T-cell (primary cell): ENCODE measurements at regions not wholly inside any gene's neighbourhood (a gene's known extent, or its start where the extent isn't known, plus 50 kb on each side); places are given as distances from the start of the nearest gene placed in this dataset.
A peak's percentile ranks its signal among the peaks of the same experiment; 100 is the strongest.
"Not testable (repeated sequence)": the region's sequence is repeated elsewhere in the genome, so short reads cannot be mapped to it uniquely, and the experiment has no call there.

Source experiments
- ATAC-seq, 4 experiments: fragments of 200-7000 bp in 3 of 4; fragments of 150-1000 bp in 1 of 4; cut with Tn5 transposase; replicated peaks in 1 of 4; 1 replicate in 3 of 4; 2 replicates in 1 of 4; pipeline ENCODE4 v1.10.0; 2021; ENCODE audit warnings: moderate library complexity in 3 of 4, mild to moderate bottlenecking in 2 of 4, moderate number of reproducible peaks in 1 of 4
- CTCF ChIA-PET, 2 donors: fragments of 300-600 bp; sonication (Branson Sonifier 250); formaldehyde crosslinking; loops; one replicate each; lab custom pipeline; 2022; ENCODE audit warnings: antibody characterized with exemption in 2 of 2; lab: Charles Lee
- POLR2A ChIA-PET, 2 donors: fragments of 300-600 bp; sonication (Branson Sonifier 250); formaldehyde crosslinking; loops; one replicate each; lab custom pipeline; 2022; ENCODE audit warnings: antibody characterized with exemption in 2 of 2; lab: Charles Lee
- DNase-seq, 35 experiments: peaks; one replicate each; pipeline versions ENCODE4 v3.0.0 to v3.0.0-alpha.2; 2013 to 2023
- H3K27ac ChIP-seq: one replicate; pipeline ENCODE4 v1.5.1; 2013; ENCODE audit warnings: low read length
- H3K27me3 ChIP-seq, 2 experiments: replicated peaks in 1 of 2; 1 replicate in 1 of 2; 2 replicates in 1 of 2; pipeline versions ENCODE4 v1.6.1 to v1.7.0; 2013; ENCODE audit warnings: low read length in 1 of 2, mixed read lengths in 1 of 2; ENCODE audit not compliant: control insufficient read depth in 2 of 2, insufficient read depth in 2 of 2; ENCODE audit errors: extremely low read depth in 1 of 2
- H3K36me3 ChIP-seq, 2 donors: 1 replicate in 1 of 2; 2 replicates in 1 of 2; pipeline versions ENCODE4 v1.6.1 to v1.7.0; 2013; ENCODE audit warnings: low read length in 1 of 2; ENCODE audit not compliant: control insufficient read depth in 2 of 2, insufficient read depth in 1 of 2; ENCODE audit errors: extremely low read depth in 1 of 2
- H3K4me1 ChIP-seq, 2 experiments: 1 replicate in 1 of 2; 2 replicates in 1 of 2; pipeline versions ENCODE4 v1.6.1 to v1.7.0; 2013; ENCODE audit warnings: low read length in 2 of 2, mixed read lengths in 1 of 2; ENCODE audit not compliant: insufficient read depth in 2 of 2, control insufficient read depth in 1 of 2; ENCODE audit errors: extremely low read depth in 1 of 2
- H3K4me3 ChIP-seq, 2 donors: 1 replicate in 1 of 2; 2 replicates in 1 of 2; pipeline versions ENCODE4 v1.5.1 to v1.7.0; 2013; ENCODE audit warnings: mild to moderate bottlenecking in 2 of 2, low read length in 1 of 2, moderate library complexity in 1 of 2; ENCODE audit not compliant: control insufficient read depth in 1 of 2; ENCODE audit errors: extremely low read depth in 1 of 2
- H3K9me3 ChIP-seq: 2 replicates; pipeline ENCODE4 v1.7.0; 2013
- H3K27ac Mint-ChIP-seq, 2 donors: one replicate each; pipeline ENCODE4 v1.8.0; 2020 to 2021; ENCODE audit warnings: mild to moderate bottlenecking in 2 of 2, mixed read lengths in 2 of 2
- H3K27me3 Mint-ChIP-seq, 2 donors: one replicate each; pipeline ENCODE4 v1.8.0; 2021 to 2022; ENCODE audit warnings: mixed read lengths in 2 of 2
- H3K36me3 Mint-ChIP-seq: one replicate; pipeline ENCODE4 v1.8.0; 2021; ENCODE audit warnings: mixed read lengths
- H3K4me1 Mint-ChIP-seq, 3 donors: one replicate each; pipeline ENCODE4 v1.8.0; 2020 to 2022; ENCODE audit warnings: mixed read lengths in 3 of 3, mild to moderate bottlenecking in 1 of 3
- H3K4me3 Mint-ChIP-seq, 3 donors: one replicate each; pipeline ENCODE4 v1.8.0; 2020 to 2022; ENCODE audit warnings: mild to moderate bottlenecking in 3 of 3, mixed read lengths in 3 of 3, moderate library complexity in 3 of 3
- H3K9me3 Mint-ChIP-seq, 3 donors: one replicate each; pipeline ENCODE4 v1.8.0; 2020 to 2022; ENCODE audit warnings: mixed read lengths in 3 of 3
- WGBS: methylation state at CpG from one replicate; pipeline ENCODE4 v1.1.5; 2013; ENCODE audit warnings: missing lambda C conversion rate; ENCODE audit not compliant: insufficient coverage; 5-methylcytosine and 5-hydroxymethylcytosine counted together

DNA sequence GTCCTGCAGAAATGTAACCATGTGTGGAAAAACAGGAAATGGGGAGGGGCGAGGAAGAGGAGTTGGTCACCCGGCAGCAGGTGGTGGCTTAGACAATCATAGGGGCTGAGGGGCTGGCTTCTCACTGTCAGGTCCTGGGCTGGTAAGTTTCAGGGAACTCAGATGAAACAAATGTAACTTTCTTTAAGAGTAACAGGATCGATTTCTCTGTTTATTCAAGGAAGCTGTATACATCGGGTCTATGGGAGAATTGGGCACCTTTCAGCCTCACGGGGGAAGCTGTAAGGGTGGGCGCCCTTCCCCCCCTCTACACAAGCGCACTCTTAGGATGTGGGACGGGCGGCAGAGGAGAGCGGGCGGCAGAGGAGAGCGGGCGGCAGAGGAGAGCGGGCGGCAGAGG lies 104.3 kb upstream of the SIMC1 start:
- H3K27ac Mint-ChIP-seq: peak overlapping the region; percentile 33 to 70

DNA sequence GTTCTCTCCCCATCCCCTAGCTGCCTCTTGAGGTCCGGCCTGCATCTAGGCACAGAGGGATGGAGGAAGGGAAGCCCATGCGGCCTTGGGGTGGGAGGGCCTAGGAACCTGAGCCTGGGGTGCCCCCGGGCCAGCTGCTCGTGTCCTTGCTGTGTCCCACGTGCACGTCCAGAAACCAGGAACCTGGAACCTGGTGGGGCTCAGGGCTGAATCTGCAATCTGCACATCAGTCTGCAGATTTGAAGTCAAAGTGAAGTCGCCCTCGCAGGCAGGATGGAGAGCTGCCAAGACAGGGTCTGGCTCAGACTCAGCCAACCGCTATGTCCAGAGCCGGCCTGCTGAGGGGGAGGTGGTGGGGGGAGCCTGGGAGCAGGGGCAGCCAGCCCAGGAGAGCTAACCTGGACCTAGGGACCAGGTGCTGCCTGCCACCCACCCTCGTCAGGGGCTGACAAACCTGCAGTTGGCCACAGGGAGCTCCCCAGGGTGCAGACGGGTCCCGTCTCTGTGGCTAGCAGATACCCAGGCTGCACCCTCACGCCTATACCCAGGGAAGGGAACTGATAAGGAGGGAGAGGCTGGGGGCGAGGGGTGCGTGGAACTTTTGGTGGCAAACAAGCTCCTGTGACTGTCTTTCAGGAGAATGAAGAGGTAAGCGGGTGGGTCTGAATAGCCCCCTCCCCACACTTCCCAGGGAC lies 103.5 kb upstream of the SIMC1 start:
- 58% methylated on average over 7 of the region's 17 CpGs for WGBS
- H3K27me3 ChIP-seq: peaks cover 0 to 33% of the 10 kb centered on the region in 2 experiments
- POLR2A ChIA-PET: no interaction called here
- Mint-ChIP-seq H3K9me3 (no peaks in the 10 kb centered on the region), H3K27ac (no peak overlapping the region), H3K4me1 (peaks cover 17 to 27% (median 20%) of the 10 kb centered on the region in 3 donors), H3K4me3 (peak overlapping the region; percentile 77 to 84 (median 80)), H3K27me3 (peaks cover 23 to 24% of the 10 kb centered on the region in 2 donors), H3K36me3 (no peaks in the 10 kb centered on the region)
- peaks cover 0 to 18% of the 10 kb centered on the region in 2 experiments for H3K4me1 ChIP-seq
- H3K36me3 ChIP-seq: no peaks in the 10 kb centered on the region
- H3K4me3 ChIP-seq: no peak overlapping the region
- CTCF ChIA-PET: no interaction called here
- DNase-seq (no peak), ATAC-seq (no peak)
- H3K27ac ChIP-seq: no peak overlapping the region
- no peaks in the 10 kb centered on the region for H3K9me3 ChIP-seq

More for the DNA sequence above, 104.3 kb upstream of the SIMC1 start:
- Mint-ChIP-seq H3K9me3 (no peaks in the 10 kb centered on the region), H3K36me3 (no peaks in the 10 kb centered on the region), H3K4me3 (peak overlapping the region; percentile 77 to 84 (median 80)), H3K27me3 (peaks cover 21 to 24% of the 10 kb centered on the region in 2 donors), H3K4me1 (peaks cover 17 to 27% (median 20%) of the 10 kb centered on the region in 3 donors)
- no peaks in the 10 kb centered on the region for H3K9me3 ChIP-seq
- no peaks in the 10 kb centered on the region for H3K36me3 ChIP-seq
- peak overlapping the region in 1 of 2 donors; percentile 36 for H3K4me3 ChIP-seq
- WGBS: 0% methylated on average over 2 of the region's 15 CpGs
- ATAC-seq (peak; percentile 13 to 45 (median 31)), DNase-seq (no peak)
- CTCF ChIA-PET: no interaction called here
- POLR2A ChIA-PET: no interaction called here
- H3K27me3 ChIP-seq: peaks cover 0 to 33% of the 10 kb centered on the region in 2 experiments
- no peak overlapping the region for H3K27ac ChIP-seq
- peaks cover 0 to 18% of the 10 kb centered on the region in 2 experiments for H3K4me1 ChIP-seq

DNA sequence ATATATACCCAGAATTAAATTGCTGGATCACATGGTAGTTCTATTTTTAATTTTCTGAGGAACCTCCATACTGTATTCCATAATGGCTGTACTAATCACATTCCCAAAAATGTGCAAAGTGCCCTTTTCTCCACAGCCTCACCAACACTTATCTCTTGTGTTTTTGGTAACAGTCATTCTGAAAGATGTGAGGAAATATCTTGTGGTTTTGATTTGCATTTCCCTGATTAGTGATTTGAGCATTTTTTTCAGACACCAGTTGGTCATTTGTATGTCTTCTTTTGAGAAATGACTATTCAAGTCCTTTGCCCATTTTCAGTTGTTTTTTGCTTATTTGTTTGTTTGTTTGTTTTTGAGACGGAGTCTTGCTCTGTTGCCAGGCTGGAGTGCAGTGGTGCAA lies 98.1 kb upstream of the SIMC1 start:
- Mint-ChIP-seq H3K36me3 (peaks cover 17% of the 10 kb centered on the region), H3K27me3 (peaks cover 13 to 20% of the 10 kb centered on the region in 2 donors), H3K9me3 (peaks cover 0 to 18% (median 8%) of the 10 kb centered on the region in 3 donors)
- H3K36me3 ChIP-seq, H3K27ac ChIP-seq, H3K4me3 Mint-ChIP-seq, H3K9me3 ChIP-seq, CTCF ChIA-PET, H3K4me1 Mint-ChIP-seq, ATAC-seq, POLR2A ChIA-PET, H3K4me3 ChIP-seq, DNase-seq, H3K27ac Mint-ChIP-seq, H3K4me1 ChIP-seq: not testable (repeated sequence)
- WGBS: no CpG with 5 or more reads among the region's 1 CpG
- peaks cover 3 to 21% of the 10 kb centered on the region in 2 experiments for H3K27me3 ChIP-seq

DNA sequence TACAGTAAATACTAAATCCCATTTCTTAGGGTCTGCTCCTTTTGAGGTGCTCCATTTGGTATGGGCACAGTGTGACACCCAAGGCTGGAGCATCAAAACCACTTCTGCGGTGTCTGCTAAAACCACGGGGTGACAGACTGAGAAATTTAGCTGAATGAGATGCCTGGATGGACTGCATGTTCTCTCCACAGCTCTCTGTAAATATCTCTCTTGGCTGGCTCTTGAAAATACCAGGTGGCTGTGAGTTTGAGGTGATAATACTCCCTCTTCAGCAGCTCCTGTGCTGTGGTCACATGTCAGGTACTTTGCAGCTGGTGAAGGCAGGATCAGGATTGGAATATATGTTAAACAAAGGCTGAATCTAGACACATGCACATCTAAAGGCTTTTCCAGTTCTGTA lies 93.7 kb upstream of the SIMC1 start:
- H3K4me1 ChIP-seq: no peaks in the 10 kb centered on the region
- no peaks in the 10 kb centered on the region for H3K9me3 ChIP-seq
- H3K27ac ChIP-seq: no peak overlapping the region
- Mint-ChIP-seq H3K4me1 (no peaks in the 10 kb centered on the region), H3K27ac (no peak overlapping the region), H3K4me3 (no peak overlapping the region), H3K27me3 (peaks cover 12 to 21% of the 10 kb centered on the region in 2 donors), H3K9me3 (peaks cover 0 to 18% (median 8%) of the 10 kb centered on the region in 3 donors), H3K36me3 (peaks cover 17% of the 10 kb centered on the region)
- H3K4me3 ChIP-seq: no peak overlapping the region
- ATAC-seq (no peak), DNase-seq (no peak)
- H3K27me3 ChIP-seq: peaks cover 5 to 18% of the 10 kb centered on the region in 2 experiments
- ChIA-PET POLR2A (no interaction called here), CTCF (no interaction called here)
- H3K36me3 ChIP-seq: no peaks in the 10 kb centered on the region
- WGBS: no CpG with 5 or more reads among the region's 2 CpGs

DNA sequence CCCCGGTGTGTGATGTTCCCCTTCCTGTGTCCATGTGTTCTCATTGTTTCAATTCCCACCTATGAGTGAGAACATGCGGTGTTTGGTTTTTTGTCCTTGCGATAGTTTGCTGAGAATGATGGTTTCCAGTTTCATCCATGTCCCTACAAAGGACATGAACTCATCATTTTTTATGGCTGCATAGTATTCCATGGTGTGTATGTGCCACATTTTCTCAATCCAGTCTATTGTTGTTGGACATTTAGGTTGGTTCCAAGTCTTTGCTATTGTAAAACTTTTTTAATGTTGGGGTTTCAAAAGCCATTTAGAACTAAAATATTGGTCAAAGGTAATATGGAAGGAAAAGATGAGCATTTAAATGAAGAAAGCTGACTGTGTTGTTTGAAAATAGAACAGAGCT lies 88.3 kb upstream of the SIMC1 start:
- H3K36me3 ChIP-seq, H3K4me3 Mint-ChIP-seq, H3K9me3 Mint-ChIP-seq, H3K4me1 ChIP-seq, DNase-seq, H3K9me3 ChIP-seq, H3K4me1 Mint-ChIP-seq, H3K4me3 ChIP-seq, ATAC-seq, H3K27ac ChIP-seq, CTCF ChIA-PET, H3K36me3 Mint-ChIP-seq, POLR2A ChIA-PET, H3K27ac Mint-ChIP-seq: not testable (repeated sequence)
- no CpG with 5 or more reads among the region's 3 CpGs for WGBS
- peaks cover 26 to 30% of the 10 kb centered on the region in 2 donors for H3K27me3 Mint-ChIP-seq
- peaks cover 4 to 30% of the 10 kb centered on the region in 2 experiments for H3K27me3 ChIP-seq

DNA sequence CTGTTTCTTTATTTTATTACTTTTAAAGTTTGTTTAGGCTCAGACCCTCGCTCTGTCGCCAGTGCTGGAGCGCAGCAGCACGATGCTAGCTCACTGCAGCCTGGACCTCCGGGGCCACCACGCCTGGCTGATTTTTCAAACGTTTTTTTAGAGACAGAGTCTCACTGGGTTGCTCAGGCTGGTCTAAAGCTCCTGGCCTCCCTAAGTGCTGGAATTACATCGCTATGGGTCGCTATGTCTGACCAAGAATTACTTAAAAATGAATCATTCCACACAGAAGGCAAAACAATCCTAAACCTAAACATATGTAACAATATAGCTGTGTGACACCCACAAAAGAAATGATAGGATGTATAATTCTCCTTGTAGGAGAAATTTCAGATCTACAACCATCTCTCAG lies 86.9 kb upstream of the SIMC1 start:
- Histone ChIP-seq H3K36me3 (no peaks in the 10 kb centered on the region), H3K4me3 (no peak overlapping the region), H3K4me1 (no peaks in the 10 kb centered on the region), H3K9me3 (no peaks in the 10 kb centered on the region), H3K27ac (no peak overlapping the region), H3K27me3 (peaks cover 4 to 34% of the 10 kb centered on the region in 2 experiments)
- ChIA-PET POLR2A (no interaction called here), CTCF (no interaction called here)
- Mint-ChIP-seq H3K27me3 (peaks cover 28 to 30% of the 10 kb centered on the region in 2 donors), H3K4me3 (no peak overlapping the region), H3K9me3 (no peaks in the 10 kb centered on the region), H3K27ac (no peak overlapping the region), H3K4me1 (peaks cover 0 to under 1% (median 0%) of the 10 kb centered on the region in 3 donors), H3K36me3 (no peaks in the 10 kb centered on the region)
- WGBS: 75% methylated on average over 7 of the region's 9 CpGs
- ATAC-seq (no peak), DNase-seq (no peak)
